Heart left ventricle (tissue), 13 donors: ENCODE measurements at regions not wholly inside any gene's neighbourhood (a gene's known extent, or its start where the extent isn't known, plus 50 kb on each side); places are given as distances from the start of the nearest gene placed in this dataset.

Source experiments
- CTCF ChIP-seq, 12 donors: fragments of 200-600 bp; sonication (generic) in 4 of 12; IDR thresholded peaks; one replicate each; pipeline versions ENCODE4 v1.5.0 to v1.8.0; 2018 to 2022; ENCODE audit warnings: antibody characterized with exemption in 12 of 12, mild to moderate bottlenecking in 5 of 12
- POLR2A ChIP-seq, 2 donors: fragments of 450-650 bp; IDR thresholded peaks; one replicate each; pipeline ENCODE4 v1.6.1; 2017; ENCODE audit warnings: antibody characterized with exemption in 2 of 2, mild to moderate bottlenecking in 2 of 2, moderate library complexity in 2 of 2
- donor health status: ischemic (EF 13 %, LVEDD 7.1; RV severe dilation, severe dysfunction).
- donor health status: DM: no; HTN: yes; CAD: no.
- donor health status: DM: no; HTN: no; CAD: no.
- donor health status: ischemic (EF 25% LVEDD 6.9; RV normal size, moderate dysfunction).
- donor health status: ischemic (EF 25% LVEDD 5.7; RV mildly dilated, moderate dysfunction).
- donor health status: ischemic (EF 35%, LVEDD 5.7; RV mildly dilated, moderate dysfunction).
- donor health status: nonischemic (EF 11% LVEDD 7.7; RV severe dilation, severe dysfunction).
- donor health status: DM: yes; HTN: yes; CAD: no.
- donor health status: PGD.
- donor health status: ischemic (EF 29% LVEDD 5.4; RV normal size, mild dysfunction).
- donor health status: nonischemic (EF 23%, LVEDD 6.1; RV moderate dilation, normal function).

GRCh38 chr6:126667071-126667470, 327.2 kb downstream of the CENPW start:
- no peak for TF ChIP-seq CTCF (IDR thresholded peaks at IDR 0.05)
- no peak for TF ChIP-seq POLR2A (IDR thresholded peaks at IDR 0.05)
